HEK293T (cell line): ENCODE measurements at regions not wholly inside any gene's neighbourhood (a gene's known extent, or its start where the extent isn't known, plus 50 kb on each side); places are given as distances from the start of the nearest gene placed in this dataset.

Experiments
- CTCF ChIA-PET: fragments of 350-600 bp; formaldehyde crosslinking; extraction: SDS; loops from one replicate; lab custom pipeline; 2021; ENCODE audit warnings: antibody characterized with exemption, inconsistent platforms; lab: Yijun Ruan, JAX
- POLR2A ChIA-PET: fragments of 350-600 bp; formaldehyde crosslinking; extraction: SDS; loops from one replicate; lab custom pipeline; 2020; ENCODE audit warnings: antibody characterized with exemption, inconsistent platforms; lab: Yijun Ruan, JAX
- DNase-seq: peaks from one replicate; pipeline ENCODE4 v3.0.0; 2012; ENCODE audit warnings: mixed read lengths; ENCODE audit errors: extremely low spot score
- ARNT ChIP-seq: fragments of 450-650 bp; IDR thresholded peaks from 2 replicates; pipeline ENCODE4 v1.6.1; 2017; ENCODE audit warnings: mild to moderate bottlenecking
- BHLHE40 ChIP-seq: fragments of 450-650 bp; IDR thresholded peaks from 2 replicates; pipeline ENCODE4 v1.6.1; 2016; ENCODE audit warnings: mild to moderate bottlenecking, moderate library complexity, borderline replicate concordance
- CTBP1 ChIP-seq: fragments of 450-650 bp; IDR thresholded peaks from 2 replicates; pipeline ENCODE4 v1.6.1; 2016; ENCODE audit warnings: borderline replicate concordance
- ELF4 ChIP-seq: fragments of 450-650 bp; IDR thresholded peaks from 2 replicates; pipeline ENCODE4 v1.6.1; 2017; ENCODE audit warnings: antibody characterized with exemption
- FOXA1 ChIP-seq: fragments of 450-650 bp; IDR thresholded peaks from 2 replicates; pipeline ENCODE4 v1.6.1; 2016; ENCODE audit warnings: mild to moderate bottlenecking
- FOXK2 ChIP-seq: fragments of 450-650 bp; IDR thresholded peaks from 2 replicates; pipeline ENCODE4 v1.6.1; 2016; ENCODE audit warnings: mild to moderate bottlenecking
- FOXM1 ChIP-seq: fragments of 450-650 bp; IDR thresholded peaks from 2 replicates; pipeline ENCODE4 v1.6.1; 2017; ENCODE audit warnings: mild to moderate bottlenecking, borderline replicate concordance
- HDGF ChIP-seq: fragments of 450-650 bp; IDR thresholded peaks from 2 replicates; pipeline ENCODE4 v1.6.1; 2017; ENCODE audit warnings: antibody characterized with exemption, borderline replicate concordance
- L3MBTL2 ChIP-seq: fragments of 450-650 bp; conservative IDR thresholded peaks from 2 replicates; pipeline ENCODE4 v1.6.1; 2016; ENCODE audit warnings: mild to moderate bottlenecking
- LEF1 ChIP-seq: fragments of 450-650 bp; IDR thresholded peaks from 2 replicates; pipeline ENCODE4 v1.6.1; 2017; ENCODE audit warnings: mild to moderate bottlenecking, borderline replicate concordance
- NFRKB ChIP-seq: fragments of 450-650 bp; IDR thresholded peaks from 2 replicates; pipeline ENCODE4 v1.6.1; 2016; ENCODE audit warnings: mild to moderate bottlenecking, moderate library complexity
- PKNOX1 ChIP-seq: fragments of 450-650 bp; IDR thresholded peaks from 2 replicates; pipeline ENCODE4 v1.6.1; 2016
- SP1 ChIP-seq: fragments of 450-650 bp; IDR thresholded peaks from 2 replicates; pipeline ENCODE4 v1.6.1; 2017
- SUZ12 ChIP-seq: fragments of 450-650 bp; IDR thresholded peaks from 2 replicates; pipeline ENCODE4 v1.6.1; 2016; ENCODE audit warnings: mild to moderate bottlenecking
- TARDBP ChIP-seq: fragments of 450-650 bp; IDR thresholded peaks from 2 replicates; pipeline ENCODE4 v1.6.1; 2016
- ZNF384 ChIP-seq: fragments of 450-650 bp; IDR thresholded peaks from 2 replicates; pipeline ENCODE4 v1.6.1; 2016

GRCh38 chrX:87813566-87813965 lies 296.0 kb downstream of the KLHL4 start:
- ChIA-PET POLR2A (no interaction called here), CTCF (no interaction called here)
- DNase-seq = no peak
- no peak for TF ChIP-seq NFRKB

- DNase-seq = no peak
- POLR2A ChIA-PET = no interaction called here
- CTCF ChIA-PET = no interaction called here
- TF ChIP-seq L3MBTL2 = no peak
- TF ChIP-seq HDGF = no peak
- TF ChIP-seq SP1 = no peak
- TF ChIP-seq FOXA1 = no peak
- TF ChIP-seq SUZ12 = no peak
- TF ChIP-seq TARDBP = no peak
- TF ChIP-seq BHLHE40 = no peak
- TF ChIP-seq ZNF384 = no peak
- TF ChIP-seq NFRKB = no peak
- no peak for TF ChIP-seq CTBP1
- TF ChIP-seq LEF1 = no peak
- TF ChIP-seq FOXM1 = no peak
These were observed 329.4 kb downstream of the KLHL4 start for GRCh38 chrX:87846956-87847355.

DNA sequence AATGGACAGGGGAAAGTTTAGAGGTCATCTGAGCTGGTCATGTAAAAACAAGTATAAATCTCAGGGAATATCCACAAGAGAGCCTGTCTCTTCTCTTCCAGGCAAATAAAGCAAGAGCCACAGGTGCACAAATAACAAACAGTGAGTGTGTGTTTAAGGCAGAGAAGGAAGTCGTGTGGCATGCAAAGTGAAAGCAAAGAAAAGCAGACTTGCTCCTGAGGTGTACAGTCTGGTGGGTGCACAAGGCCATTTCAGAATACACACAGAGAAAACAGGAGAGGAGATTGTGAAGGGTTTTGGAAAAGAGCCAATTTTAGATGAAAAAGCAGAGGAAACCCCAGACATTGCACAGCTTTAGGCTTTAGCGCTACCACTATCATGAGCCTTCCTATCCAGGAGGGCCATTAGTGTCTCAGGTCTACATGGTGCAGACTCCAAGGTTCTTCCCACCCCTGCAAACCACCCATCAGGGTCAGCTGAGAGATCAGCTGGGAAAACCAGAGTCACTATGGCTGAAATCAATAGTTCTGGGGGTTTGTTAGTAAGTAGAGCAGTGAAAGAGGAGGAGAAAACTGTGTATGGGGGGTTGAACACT lies 355.8 kb downstream of the KLHL4 start:
- CTCF ChIA-PET = no interaction called here
- TF ChIP-seq HDGF = no peak
- TF ChIP-seq TARDBP = no peak
- no peak for TF ChIP-seq FOXK2
- POLR2A ChIA-PET = no interaction called here
- no peak for DNase-seq

DNA sequence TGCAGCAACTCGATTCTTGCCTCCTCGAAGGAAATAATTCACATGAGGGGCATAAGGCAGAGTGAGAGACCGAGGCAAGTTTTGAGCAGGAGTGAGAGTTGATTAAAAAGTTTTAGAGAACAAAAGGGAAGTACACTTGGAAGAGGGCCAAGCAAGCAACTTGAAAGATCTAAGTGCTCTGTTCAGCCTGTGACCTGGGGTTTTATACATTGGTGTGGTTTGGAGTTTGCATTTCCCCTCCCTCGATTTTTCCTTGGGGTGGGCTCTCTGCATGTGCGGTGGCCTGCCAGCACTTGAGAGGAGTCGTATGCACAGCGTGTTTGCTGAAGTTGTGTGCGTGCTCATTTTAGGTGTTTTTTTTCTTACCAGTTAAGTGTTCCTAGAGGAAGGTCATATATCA lies 356.4 kb downstream of the KLHL4 start:
- CTCF ChIA-PET = interaction anchor here (0.6 kb wide), 1 partner anchor 357 kb away, joined by 4 read pairs; no protein-coding TSS in a partner anchor
- DNase-seq = no peak
- TF ChIP-seq NFRKB (no peak), PKNOX1 (no peak), SUZ12 (no peak), LEF1 (no peak), L3MBTL2 (no peak), ELF4 (no peak), FOXK2 (no peak), SP1 (no peak), FOXA1 (no peak), HDGF (no peak)
- POLR2A ChIA-PET = no interaction called here

DNA sequence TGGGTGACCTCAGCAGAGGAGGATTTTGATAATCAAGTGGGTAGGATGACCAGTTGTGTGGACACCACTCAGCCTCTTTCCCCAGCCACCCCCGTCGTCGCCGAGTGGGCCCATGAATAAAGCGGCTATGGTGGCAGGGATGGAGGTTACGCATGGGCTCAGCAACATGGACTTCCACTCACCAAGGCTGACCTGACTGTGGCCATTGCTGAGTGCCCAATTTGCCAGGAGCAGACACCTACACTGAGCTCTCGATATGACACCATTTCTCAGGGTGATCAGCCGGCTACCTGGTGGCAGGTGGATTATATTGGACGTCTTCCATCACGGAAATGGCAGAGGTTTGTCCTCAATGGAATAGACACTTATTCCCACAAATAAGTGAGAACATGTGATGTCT lies 361.3 kb downstream of the KLHL4 start:
- ChIA-PET POLR2A (no interaction called here), CTCF (no interaction called here)
- no peak for DNase-seq
- TF ChIP-seq BHLHE40 (no peak), HDGF (no peak), SP1 (no peak), SUZ12 (no peak), PKNOX1 (no peak), NFRKB (no peak), CTBP1 (no peak), ELF4 (no peak), TARDBP (no peak), L3MBTL2 (no peak), FOXM1 (no peak), FOXA1 (no peak), LEF1 (no peak), ZNF384 (no peak), ARNT (no peak), FOXK2 (no peak)

DNA sequence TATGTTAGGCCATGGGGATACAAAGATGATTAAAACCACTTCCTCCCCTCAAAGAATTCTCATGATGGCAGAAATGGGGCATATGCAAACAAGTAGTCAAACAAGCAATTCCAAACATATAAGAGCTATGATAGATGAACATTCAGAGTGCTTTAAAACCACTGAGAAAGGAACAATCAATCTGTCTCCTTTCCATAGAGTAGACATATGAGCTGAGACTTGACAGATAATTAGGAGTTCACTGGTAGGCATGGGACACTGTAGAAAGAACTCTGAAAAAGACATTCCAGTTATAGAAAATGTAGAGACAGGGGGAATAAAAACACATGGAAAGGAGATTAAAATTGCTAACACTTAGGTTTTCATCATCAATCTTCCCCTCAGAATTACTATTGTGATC lies 372.8 kb downstream of the KLHL4 start:
- DNase-seq = no peak
- CTCF ChIA-PET = no interaction called here
- POLR2A ChIA-PET = no interaction called here
- TF ChIP-seq SP1 = no peak
- TF ChIP-seq BHLHE40 = no peak
- TF ChIP-seq ZNF384 = no peak
- TF ChIP-seq ARNT = no peak
- no peak for TF ChIP-seq FOXM1
- no peak for TF ChIP-seq ELF4
- no peak for TF ChIP-seq CTBP1
- TF ChIP-seq SUZ12 = no peak
- no peak for TF ChIP-seq L3MBTL2
- no peak for TF ChIP-seq FOXA1
- no peak for TF ChIP-seq FOXK2
- TF ChIP-seq NFRKB = no peak
- no peak for TF ChIP-seq TARDBP
- TF ChIP-seq PKNOX1 = no peak
- no peak for TF ChIP-seq LEF1
- TF ChIP-seq HDGF = no peak

DNA sequence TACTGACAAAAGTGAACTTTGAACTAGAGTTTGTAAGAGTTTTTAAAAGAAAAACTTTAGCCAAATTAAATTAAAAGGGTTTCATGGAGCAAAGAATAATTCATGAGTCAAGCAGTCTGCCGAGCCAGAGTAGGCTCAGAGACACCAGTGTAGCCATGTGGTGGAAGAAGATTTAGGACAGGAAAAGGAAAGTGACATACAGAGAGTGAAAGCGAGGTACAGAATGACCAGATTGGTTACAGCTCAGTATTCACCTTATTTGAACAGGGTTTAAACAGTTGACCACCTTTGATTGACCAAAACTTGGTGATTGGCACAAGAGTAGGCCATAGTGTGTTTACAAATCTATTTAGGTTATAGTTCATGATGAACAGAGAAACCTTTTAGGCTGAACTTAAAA lies 377.8 kb downstream of the KLHL4 start:
- ChIA-PET POLR2A (no interaction called here), CTCF (no interaction called here)
- TF ChIP-seq SP1 (no peak), BHLHE40 (no peak)
- no peak for DNase-seq
